Endothelial cell (in vitro differentiated cells): ENCODE measurements at regions not wholly inside any gene's neighbourhood (a gene's known extent, or its start where the extent isn't known, plus 50 kb on each side); places are given as distances from the start of the nearest gene placed in this dataset.

Experiments
- DNase-seq: peaks from one replicate; pipeline ENCODE4 v3.0.0; 2021; ENCODE audit warnings: low spot score
- H3K27ac Mint-ChIP-seq: one replicate; pipeline ENCODE4 v1.8.0; 2021; ENCODE audit warnings: mixed read lengths, inconsistent platforms; ENCODE audit not compliant: unreplicated experiment
- H3K27me3 Mint-ChIP-seq: one replicate; pipeline ENCODE4 v1.8.0; 2021; ENCODE audit warnings: mild to moderate bottlenecking, moderate library complexity, mixed read lengths, inconsistent platforms; ENCODE audit not compliant: unreplicated experiment
- H3K36me3 Mint-ChIP-seq: one replicate; pipeline ENCODE4 v1.8.0; 2021; ENCODE audit warnings: mild to moderate bottlenecking, low read depth, mixed read lengths, inconsistent platforms; ENCODE audit not compliant: unreplicated experiment
- H3K4me1 Mint-ChIP-seq: one replicate; pipeline ENCODE4 v1.8.0; 2021; ENCODE audit warnings: mild to moderate bottlenecking, mixed read lengths, inconsistent platforms; ENCODE audit not compliant: unreplicated experiment
- H3K4me3 Mint-ChIP-seq: one replicate; pipeline ENCODE4 v1.8.0; 2021; ENCODE audit warnings: mild to moderate bottlenecking, mixed read lengths, inconsistent platforms; ENCODE audit not compliant: unreplicated experiment
- H3K9me3 Mint-ChIP-seq: one replicate; pipeline ENCODE4 v1.8.0; 2021; ENCODE audit warnings: mixed read lengths, inconsistent platforms; ENCODE audit not compliant: unreplicated experiment
- TF ChIP-seq, protein P1 (sequence below): fragments of 200-600 bp; sonication (generic); IDR thresholded peaks from one replicate; pipeline ENCODE4 v1.5.0; 2021; ENCODE audit warnings: antibody characterized with exemption; ENCODE audit not compliant: unreplicated experiment

GRCh38 chr13:67776151-67776550, 546.0 kb upstream of the PCDH9 start:
- no peak for DNase-seq
- Mint-ChIP-seq H3K27me3 (no peaks in the 10 kb centered on the region), H3K27ac (no peak overlapping the region), H3K9me3 (no peaks in the 10 kb centered on the region), H3K36me3 (peaks cover 6% of the 10 kb centered on the region), H3K4me1 (no peaks in the 10 kb centered on the region), H3K4me3 (no peak overlapping the region)
- TF ChIP-seq, protein P1, sequence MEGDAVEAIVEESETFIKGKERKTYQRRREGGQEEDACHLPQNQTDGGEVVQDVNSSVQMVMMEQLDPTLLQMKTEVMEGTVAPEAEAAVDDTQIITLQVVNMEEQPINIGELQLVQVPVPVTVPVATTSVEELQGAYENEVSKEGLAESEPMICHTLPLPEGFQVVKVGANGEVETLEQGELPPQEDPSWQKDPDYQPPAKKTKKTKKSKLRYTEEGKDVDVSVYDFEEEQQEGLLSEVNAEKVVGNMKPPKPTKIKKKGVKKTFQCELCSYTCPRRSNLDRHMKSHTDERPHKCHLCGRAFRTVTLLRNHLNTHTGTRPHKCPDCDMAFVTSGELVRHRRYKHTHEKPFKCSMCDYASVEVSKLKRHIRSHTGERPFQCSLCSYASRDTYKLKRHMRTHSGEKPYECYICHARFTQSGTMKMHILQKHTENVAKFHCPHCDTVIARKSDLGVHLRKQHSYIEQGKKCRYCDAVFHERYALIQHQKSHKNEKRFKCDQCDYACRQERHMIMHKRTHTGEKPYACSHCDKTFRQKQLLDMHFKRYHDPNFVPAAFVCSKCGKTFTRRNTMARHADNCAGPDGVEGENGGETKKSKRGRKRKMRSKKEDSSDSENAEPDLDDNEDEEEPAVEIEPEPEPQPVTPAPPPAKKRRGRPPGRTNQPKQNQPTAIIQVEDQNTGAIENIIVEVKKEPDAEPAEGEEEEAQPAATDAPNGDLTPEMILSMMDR: no peak

DNA sequence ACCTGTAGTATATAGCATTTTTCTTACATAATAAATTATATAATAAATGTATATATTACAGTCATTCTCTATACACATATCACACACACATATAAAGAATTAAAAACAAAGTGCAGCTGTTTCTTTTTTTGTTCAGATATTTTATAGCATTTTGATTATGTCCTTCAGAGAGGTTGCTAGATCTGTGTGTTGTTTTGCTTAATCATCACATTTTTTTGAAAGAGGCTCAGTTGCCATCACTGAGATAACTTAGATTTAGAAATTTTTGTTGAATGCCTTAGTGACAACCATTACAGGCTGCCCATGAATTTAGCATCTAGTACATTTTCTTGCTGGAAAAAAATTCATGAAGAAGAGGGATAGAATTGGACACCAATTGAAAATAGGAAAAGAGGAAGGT, 545.2 kb upstream of the PCDH9 start:
- Mint-ChIP-seq H3K9me3 (no peaks in the 10 kb centered on the region), H3K27me3 (no peaks in the 10 kb centered on the region), H3K36me3 (peaks cover 6% of the 10 kb centered on the region), H3K27ac (no peak overlapping the region), H3K4me1 (no peaks in the 10 kb centered on the region), H3K4me3 (no peak overlapping the region)
- TF ChIP-seq, protein P1: no peak
- no peak for DNase-seq

DNA sequence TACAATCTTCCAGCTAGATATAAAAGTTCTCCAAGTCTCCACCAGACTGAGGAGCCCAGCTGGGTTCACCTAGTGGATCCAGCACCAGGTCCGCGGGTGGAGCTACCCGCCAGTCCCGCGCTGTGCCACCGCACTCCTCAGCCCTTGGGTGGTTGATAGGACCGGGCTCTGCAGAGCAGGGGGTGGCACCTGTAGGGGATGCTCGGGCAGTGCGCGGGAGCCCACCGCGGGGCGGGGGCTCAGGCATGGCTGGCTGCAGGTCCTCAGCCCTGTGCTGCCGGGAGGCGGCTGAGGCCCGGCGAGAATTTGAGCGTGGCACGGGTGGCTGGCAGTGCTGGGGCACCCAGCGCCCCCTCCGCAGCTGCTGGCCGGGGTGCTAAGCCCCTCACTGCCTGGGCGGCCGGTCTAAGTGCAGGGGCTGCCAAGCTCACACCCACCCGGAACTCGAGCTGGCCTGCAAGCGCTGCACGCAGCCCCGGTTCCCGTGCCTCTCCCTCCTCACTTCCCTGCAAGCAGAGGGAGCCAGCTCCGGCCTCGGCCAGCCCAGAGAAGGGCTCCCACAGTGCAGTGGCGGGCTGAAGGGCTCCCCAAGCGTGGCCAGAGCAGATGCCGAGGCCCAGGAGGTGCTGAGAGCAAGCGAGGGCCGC, 542.8 kb upstream of the PCDH9 start:
- TF ChIP-seq, protein P1: no peak
- H3K4me3 Mint-ChIP-seq: no peak overlapping the region
- DNase-seq: no peak
- H3K27ac Mint-ChIP-seq: no peak overlapping the region
- peaks cover 6% of the 10 kb centered on the region for H3K36me3 Mint-ChIP-seq
- H3K9me3 Mint-ChIP-seq: no peaks in the 10 kb centered on the region
- H3K4me1 Mint-ChIP-seq: no peaks in the 10 kb centered on the region
- no peaks in the 10 kb centered on the region for H3K27me3 Mint-ChIP-seq

- Mint-ChIP-seq H3K4me3 (no peak overlapping the region), H3K9me3 (no peaks in the 10 kb centered on the region), H3K36me3 (peaks cover 6% of the 10 kb centered on the region), H3K4me1 (no peaks in the 10 kb centered on the region), H3K27ac (no peak overlapping the region), H3K27me3 (no peaks in the 10 kb centered on the region)
- no peak for DNase-seq
- TF ChIP-seq, protein P1: no peak
Observed at GRCh38 chr13:67771106-67771505, 541.0 kb upstream of the PCDH9 start.

GRCh38 chr13:67769987-67770341, 539.8 kb upstream of the PCDH9 start:
- Mint-ChIP-seq H3K27me3 (no peaks in the 10 kb centered on the region), H3K36me3 (peaks cover 6% of the 10 kb centered on the region), H3K9me3 (no peaks in the 10 kb centered on the region), H3K4me1 (no peaks in the 10 kb centered on the region), H3K27ac (no peak overlapping the region), H3K4me3 (no peak overlapping the region)
- TF ChIP-seq, protein P1: no peak
- no peak for DNase-seq
